Mammary epithelial cell (primary cell): ENCODE measurements at regions not wholly inside any gene's neighbourhood (a gene's known extent, or its start where the extent isn't known, plus 50 kb on each side); places are given as distances from the start of the nearest gene placed in this dataset.

ENCODE experiments used
- EZH2 ChIP-seq: IDR thresholded peaks from 2 replicates; pipeline ENCODE4 v1.6.1; 2012; ENCODE audit warnings: low read length, inconsistent platforms, borderline replicate concordance
- TF ChIP-seq, protein P1 (sequence below), 2 donors: IDR thresholded peaks in 1 of 2; conservative IDR thresholded peaks in 1 of 2; 2 replicates each; pipeline ENCODE4 v1.5.1; 2011 to 2012; ENCODE audit warnings: inconsistent platforms in 2 of 2, low read length in 2 of 2, mild to moderate bottlenecking in 2 of 2, control low read depth in 1 of 2, low read depth in 1 of 2; ENCODE audit not compliant: insufficient read depth in 1 of 2; ENCODE audit errors: extremely low read depth in 1 of 2

DNA sequence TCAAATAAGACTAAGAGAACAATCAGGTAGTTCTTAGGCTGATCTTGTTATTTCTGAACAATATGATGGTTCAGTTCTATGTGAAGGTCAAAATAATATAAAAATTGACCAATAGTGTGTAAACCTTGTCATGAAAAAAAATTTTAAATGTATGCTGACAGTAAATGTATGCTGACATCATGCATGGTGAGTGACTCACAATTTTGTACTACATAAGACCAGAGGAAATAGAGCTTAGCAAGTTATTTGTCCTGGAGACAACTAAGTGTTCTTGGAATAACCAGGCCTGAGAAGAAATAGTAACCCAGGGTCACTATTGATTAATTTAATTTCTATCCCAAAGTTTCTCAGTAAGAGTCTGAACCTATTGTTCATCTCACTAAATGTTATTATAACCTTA lies 182.2 kb upstream of the PCDH15 start:
- TF ChIP-seq EZH2 = no peak
- TF ChIP-seq, protein P1, sequence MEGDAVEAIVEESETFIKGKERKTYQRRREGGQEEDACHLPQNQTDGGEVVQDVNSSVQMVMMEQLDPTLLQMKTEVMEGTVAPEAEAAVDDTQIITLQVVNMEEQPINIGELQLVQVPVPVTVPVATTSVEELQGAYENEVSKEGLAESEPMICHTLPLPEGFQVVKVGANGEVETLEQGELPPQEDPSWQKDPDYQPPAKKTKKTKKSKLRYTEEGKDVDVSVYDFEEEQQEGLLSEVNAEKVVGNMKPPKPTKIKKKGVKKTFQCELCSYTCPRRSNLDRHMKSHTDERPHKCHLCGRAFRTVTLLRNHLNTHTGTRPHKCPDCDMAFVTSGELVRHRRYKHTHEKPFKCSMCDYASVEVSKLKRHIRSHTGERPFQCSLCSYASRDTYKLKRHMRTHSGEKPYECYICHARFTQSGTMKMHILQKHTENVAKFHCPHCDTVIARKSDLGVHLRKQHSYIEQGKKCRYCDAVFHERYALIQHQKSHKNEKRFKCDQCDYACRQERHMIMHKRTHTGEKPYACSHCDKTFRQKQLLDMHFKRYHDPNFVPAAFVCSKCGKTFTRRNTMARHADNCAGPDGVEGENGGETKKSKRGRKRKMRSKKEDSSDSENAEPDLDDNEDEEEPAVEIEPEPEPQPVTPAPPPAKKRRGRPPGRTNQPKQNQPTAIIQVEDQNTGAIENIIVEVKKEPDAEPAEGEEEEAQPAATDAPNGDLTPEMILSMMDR (conservative IDR thresholded peaks at IDR 0.05 in 1 of 2, IDR thresholded peaks at IDR 0.05 in 1 of 2; ENCODE audit: extremely low read depth in 1 of 2, insufficient read depth in 1 of 2, low read depth in 1 of 2, low read length in 2 of 2) = no peak
